HEK293T (cell line): ENCODE measurements at regions not wholly inside any gene's neighbourhood (a gene's known extent, or its start where the extent isn't known, plus 50 kb on each side); places are given as distances from the start of the nearest gene placed in this dataset.
"Not testable (repeated sequence)": the region's sequence is repeated elsewhere in the genome, so short reads cannot be mapped to it uniquely, and the experiment has no call there.

Experiments
- CTCF ChIA-PET: fragments of 350-600 bp; formaldehyde crosslinking; extraction: SDS; loops from one replicate; lab custom pipeline; 2021; ENCODE audit warnings: antibody characterized with exemption, inconsistent platforms; lab: Yijun Ruan, JAX
- POLR2A ChIA-PET: fragments of 350-600 bp; formaldehyde crosslinking; extraction: SDS; loops from one replicate; lab custom pipeline; 2020; ENCODE audit warnings: antibody characterized with exemption, inconsistent platforms; lab: Yijun Ruan, JAX
- DNase-seq: peaks from one replicate; pipeline ENCODE4 v3.0.0; 2012; ENCODE audit warnings: mixed read lengths; ENCODE audit errors: extremely low spot score
- ARNT ChIP-seq: fragments of 450-650 bp; IDR thresholded peaks from 2 replicates; pipeline ENCODE4 v1.6.1; 2017; ENCODE audit warnings: mild to moderate bottlenecking
- BHLHE40 ChIP-seq: fragments of 450-650 bp; IDR thresholded peaks from 2 replicates; pipeline ENCODE4 v1.6.1; 2016; ENCODE audit warnings: mild to moderate bottlenecking, moderate library complexity, borderline replicate concordance
- CTBP1 ChIP-seq: fragments of 450-650 bp; IDR thresholded peaks from 2 replicates; pipeline ENCODE4 v1.6.1; 2016; ENCODE audit warnings: borderline replicate concordance
- ELF4 ChIP-seq: fragments of 450-650 bp; IDR thresholded peaks from 2 replicates; pipeline ENCODE4 v1.6.1; 2017; ENCODE audit warnings: antibody characterized with exemption
- FOXA1 ChIP-seq: fragments of 450-650 bp; IDR thresholded peaks from 2 replicates; pipeline ENCODE4 v1.6.1; 2016; ENCODE audit warnings: mild to moderate bottlenecking
- FOXK2 ChIP-seq: fragments of 450-650 bp; IDR thresholded peaks from 2 replicates; pipeline ENCODE4 v1.6.1; 2016; ENCODE audit warnings: mild to moderate bottlenecking
- FOXM1 ChIP-seq: fragments of 450-650 bp; IDR thresholded peaks from 2 replicates; pipeline ENCODE4 v1.6.1; 2017; ENCODE audit warnings: mild to moderate bottlenecking, borderline replicate concordance
- HDGF ChIP-seq: fragments of 450-650 bp; IDR thresholded peaks from 2 replicates; pipeline ENCODE4 v1.6.1; 2017; ENCODE audit warnings: antibody characterized with exemption, borderline replicate concordance
- L3MBTL2 ChIP-seq: fragments of 450-650 bp; conservative IDR thresholded peaks from 2 replicates; pipeline ENCODE4 v1.6.1; 2016; ENCODE audit warnings: mild to moderate bottlenecking
- LEF1 ChIP-seq: fragments of 450-650 bp; IDR thresholded peaks from 2 replicates; pipeline ENCODE4 v1.6.1; 2017; ENCODE audit warnings: mild to moderate bottlenecking, borderline replicate concordance
- NFRKB ChIP-seq: fragments of 450-650 bp; IDR thresholded peaks from 2 replicates; pipeline ENCODE4 v1.6.1; 2016; ENCODE audit warnings: mild to moderate bottlenecking, moderate library complexity
- SP1 ChIP-seq: fragments of 450-650 bp; IDR thresholded peaks from 2 replicates; pipeline ENCODE4 v1.6.1; 2017
- SUZ12 ChIP-seq: fragments of 450-650 bp; IDR thresholded peaks from 2 replicates; pipeline ENCODE4 v1.6.1; 2016; ENCODE audit warnings: mild to moderate bottlenecking
- TARDBP ChIP-seq: fragments of 450-650 bp; IDR thresholded peaks from 2 replicates; pipeline ENCODE4 v1.6.1; 2016
- ZNF384 ChIP-seq: fragments of 450-650 bp; IDR thresholded peaks from 2 replicates; pipeline ENCODE4 v1.6.1; 2016
- TF ChIP-seq, protein P1 (sequence below): fragments of 450-650 bp; IDR thresholded peaks from 2 replicates; pipeline ENCODE4 v1.6.1; 2016

- no peak for DNase-seq
- TF ChIP-seq LEF1 (no peak), CTBP1 (no peak), FOXM1 (no peak), ZNF384 (no peak), SP1 (no peak), BHLHE40 (no peak), SUZ12 (no peak), NFRKB (no peak), ELF4 (no peak), TARDBP (no peak), FOXA1 (no peak)
- POLR2A ChIA-PET, result no interaction called here
- CTCF ChIA-PET, result no interaction called here
Measured at GRCh38 chr7:49023345-49024328, 99.3 kb downstream of the CDC14C start.

DNA sequence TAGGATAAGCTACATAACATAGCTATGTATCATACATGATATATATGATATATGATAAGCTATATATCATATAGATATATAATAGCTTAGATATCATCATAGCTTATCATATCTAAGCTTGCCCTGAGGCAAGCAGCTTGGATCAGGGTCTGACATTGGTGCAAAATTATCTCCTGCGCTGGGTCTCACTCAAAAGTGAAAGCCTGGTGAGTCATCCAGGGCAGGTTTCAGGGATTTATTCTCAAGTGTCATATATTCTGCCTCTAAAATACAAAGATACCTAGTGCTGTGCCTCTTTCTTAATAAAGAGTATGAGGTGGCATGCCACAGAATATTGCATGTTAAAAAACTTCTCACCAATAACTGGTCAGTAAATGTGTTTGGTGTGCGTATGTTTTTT lies 105.9 kb downstream of the CDC14C start:
- ChIA-PET CTCF (no interaction called here), POLR2A (no interaction called here)
- DNase-seq, result no peak
- TF ChIP-seq BHLHE40 (no peak), LEF1 (no peak), CTBP1 (no peak), L3MBTL2 (no peak), SP1 (no peak), HDGF (no peak), TARDBP (no peak), ARNT (no peak), FOXA1 (no peak), ELF4 (no peak), NFRKB (no peak), SUZ12 (no peak), ZNF384 (no peak), FOXM1 (no peak), FOXK2 (no peak)
- TF ChIP-seq, protein P1, sequence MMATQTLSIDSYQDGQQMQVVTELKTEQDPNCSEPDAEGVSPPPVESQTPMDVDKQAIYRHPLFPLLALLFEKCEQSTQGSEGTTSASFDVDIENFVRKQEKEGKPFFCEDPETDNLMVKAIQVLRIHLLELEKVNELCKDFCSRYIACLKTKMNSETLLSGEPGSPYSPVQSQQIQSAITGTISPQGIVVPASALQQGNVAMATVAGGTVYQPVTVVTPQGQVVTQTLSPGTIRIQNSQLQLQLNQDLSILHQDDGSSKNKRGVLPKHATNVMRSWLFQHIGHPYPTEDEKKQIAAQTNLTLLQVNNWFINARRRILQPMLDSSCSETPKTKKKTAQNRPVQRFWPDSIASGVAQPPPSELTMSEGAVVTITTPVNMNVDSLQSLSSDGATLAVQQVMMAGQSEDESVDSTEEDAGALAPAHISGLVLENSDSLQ, result no peak

- DNase-seq, POLR2A ChIA-PET, CTCF ChIA-PET: not testable (repeated sequence)
Measured at GRCh38 chr7:49033140-49033539, 108.8 kb downstream of the CDC14C start.

DNA sequence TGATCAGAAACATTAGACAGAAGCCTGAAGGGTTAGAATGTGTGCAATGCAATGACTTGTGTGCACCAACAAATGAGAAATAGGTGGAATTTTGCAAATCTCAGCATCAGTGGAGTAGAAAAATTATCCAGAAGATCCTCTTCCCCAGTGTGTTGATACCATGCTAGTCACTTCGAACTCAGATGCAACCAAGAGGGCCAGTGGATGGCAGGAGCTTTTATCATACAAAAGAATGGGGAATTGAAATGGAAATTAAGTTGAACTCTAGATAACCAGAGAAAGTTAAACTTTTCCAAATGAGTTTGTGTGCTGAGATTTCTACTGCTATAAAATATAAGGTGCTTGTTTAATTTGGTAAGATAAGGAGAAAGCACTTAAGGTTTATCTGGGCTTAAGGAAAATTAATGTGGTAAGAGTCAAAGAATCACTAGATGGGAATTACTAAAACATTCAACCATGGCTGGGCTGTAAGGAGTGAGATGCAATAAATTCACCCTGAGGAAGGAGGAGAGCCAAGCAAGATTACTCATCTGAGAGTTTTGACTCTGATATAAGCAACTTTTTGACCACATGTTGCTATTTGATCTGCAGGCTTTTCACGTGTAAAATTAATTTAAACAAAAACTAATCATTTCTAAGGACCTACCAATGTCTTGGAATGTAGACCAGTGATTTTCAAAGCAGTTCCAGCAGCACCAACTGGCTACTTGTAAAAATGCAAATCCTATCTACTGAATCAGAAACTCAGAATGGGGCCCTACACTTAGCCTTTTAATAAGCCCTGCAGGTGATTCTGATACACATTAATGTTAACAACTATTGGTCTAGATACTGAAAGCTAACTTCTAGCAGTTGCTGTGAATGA lies 113.2 kb downstream of the CDC14C start:
- ChIA-PET CTCF (no interaction called here), POLR2A (no interaction called here)
- TF ChIP-seq L3MBTL2 (no peak), ARNT (no peak)
- DNase-seq, result no peak

DNA sequence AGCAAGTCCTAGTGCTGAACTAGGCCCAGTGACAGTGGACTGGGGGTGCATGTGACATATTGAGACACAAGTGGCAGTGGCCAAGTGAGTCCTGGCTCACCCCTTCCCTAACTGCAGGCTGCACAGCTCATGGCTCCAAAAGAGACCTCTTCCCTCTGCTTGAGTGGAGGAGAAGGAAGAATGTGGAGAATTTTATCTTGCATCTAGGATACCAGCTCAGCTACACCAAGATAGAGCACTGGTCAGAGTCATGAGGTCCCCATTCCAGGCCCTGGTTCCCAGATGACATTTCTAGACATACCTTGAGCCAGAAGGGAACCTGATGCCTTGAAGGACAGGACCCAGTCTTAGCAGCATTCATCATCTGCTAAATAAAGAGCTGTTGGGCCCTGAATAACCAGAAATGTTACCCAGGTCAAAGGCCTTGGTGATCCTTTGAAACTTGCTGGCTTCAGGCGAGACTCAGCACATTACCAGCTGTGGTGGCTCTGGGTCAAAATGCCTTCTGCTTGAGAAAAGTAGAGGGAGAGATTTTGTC lies 114.5 kb downstream of the CDC14C start:
- CTCF ChIA-PET, result no interaction called here
- POLR2A ChIA-PET, result no interaction called here
- TF ChIP-seq FOXM1 (no peak), FOXK2 (no peak), NFRKB (no peak), SP1 (no peak), SUZ12 (no peak), BHLHE40 (no peak)
- DNase-seq, result no peak

- TF ChIP-seq FOXA1, result no peak
- no peak for TF ChIP-seq SP1
- no peak for TF ChIP-seq TARDBP
- TF ChIP-seq HDGF, result no peak
- TF ChIP-seq ELF4, result no peak
- no peak for TF ChIP-seq CTBP1
- TF ChIP-seq FOXM1, result no peak
- TF ChIP-seq, protein P1, result no peak
- TF ChIP-seq SUZ12, result no peak
- no peak for TF ChIP-seq NFRKB
- TF ChIP-seq ZNF384, result no peak
- TF ChIP-seq BHLHE40, result no peak
- TF ChIP-seq ARNT, result no peak
- TF ChIP-seq L3MBTL2, result no peak
- no peak for TF ChIP-seq FOXK2
- TF ChIP-seq LEF1, result no peak
- no peak for DNase-seq
- CTCF ChIA-PET, result no interaction called here
- POLR2A ChIA-PET, result no interaction called here
Measured at GRCh38 chr7:49060743-49061142, 136.4 kb downstream of the CDC14C start.
